CD14-positive monocyte (primary cell): ENCODE measurements at regions not wholly inside any gene's neighbourhood (a gene's known extent, or its start where the extent isn't known, plus 50 kb on each side); places are given as distances from the start of the nearest gene placed in this dataset.

Experiments used
- DNase-seq, 3 donors: peaks; one replicate each; pipeline ENCODE4 v3.0.0-alpha.2; 2011 to 2022
- H2AFZ ChIP-seq: 2 replicates; pipeline ENCODE4 v1.6.0; 2012; ENCODE audit warnings: mild to moderate bottlenecking, low read depth, low read length, inconsistent platforms; ENCODE audit not compliant: insufficient read depth, poor library complexity, severe bottlenecking
- H3K27ac ChIP-seq, 2 donors: 1 replicate in 1 of 2; 2 replicates in 1 of 2; pipeline ENCODE4 v1.5.1; 2012 to 2013; ENCODE audit warnings: low read length in 2 of 2, control low read depth in 1 of 2, inconsistent platforms in 1 of 2, low read depth in 1 of 2, mild to moderate bottlenecking in 1 of 2
- H3K27me3 ChIP-seq, 2 donors: one replicate each; pipeline versions ENCODE4 v1.6.0 to v1.6.1; 2011 to 2013; ENCODE audit warnings: low read length in 2 of 2; ENCODE audit not compliant: control insufficient read depth in 2 of 2, insufficient read depth in 2 of 2
- H3K36me3 ChIP-seq, 2 donors: replicated peaks in 1 of 2; 1 replicate in 1 of 2; 2 replicates in 1 of 2; pipeline versions ENCODE4 v1.5.1 to v1.6.1; 2012 to 2013; ENCODE audit warnings: low read length in 2 of 2, control low read depth in 1 of 2, inconsistent platforms in 1 of 2, mild to moderate bottlenecking in 1 of 2; ENCODE audit not compliant: insufficient read depth in 2 of 2, control insufficient read depth in 1 of 2
- H3K4me1 ChIP-seq, 2 donors: 1 replicate in 1 of 2; 2 replicates in 1 of 2; pipeline versions ENCODE4 v1.5.1 to v1.6.1; 2012 to 2013; ENCODE audit warnings: low read length in 2 of 2, control low read depth in 1 of 2, inconsistent platforms in 1 of 2, mild to moderate bottlenecking in 1 of 2, moderate library complexity in 1 of 2; ENCODE audit not compliant: insufficient read depth in 2 of 2, control insufficient read depth in 1 of 2
- H3K4me2 ChIP-seq: replicated peaks from 2 replicates; pipeline ENCODE3; 2012; ENCODE audit warnings: low read length, moderate library complexity, mild to moderate bottlenecking; ENCODE audit not compliant: poor library complexity, severe bottlenecking; ENCODE audit errors: extremely low read depth
- H3K4me3 ChIP-seq, 3 experiments: fragments of 200-600 bp in 1 of 3; sonication (generic) in 1 of 3; replicated peaks in 1 of 3; 1 replicate in 2 of 3; 2 replicates in 1 of 3; pipeline ENCODE4 v1.5.1; 2011 to 2013; ENCODE audit warnings: low read length in 3 of 3, mild to moderate bottlenecking in 3 of 3, control low read depth in 2 of 3, low read depth in 2 of 3, inconsistent platforms in 1 of 3, moderate library complexity in 1 of 3
- H3K79me2 ChIP-seq: 2 replicates; pipeline ENCODE4 v1.6.0; 2012; ENCODE audit warnings: mild to moderate bottlenecking, control low read depth, inconsistent platforms, low read length, moderate library complexity; ENCODE audit not compliant: insufficient read depth
- H3K9ac ChIP-seq: 2 replicates; pipeline ENCODE4 v1.6.0; 2017; ENCODE audit warnings: low read length, mild to moderate bottlenecking; ENCODE audit not compliant: insufficient read depth, poor library complexity, severe bottlenecking
- H3K9me3 ChIP-seq, 2 donors: replicated peaks in 1 of 2; 1 replicate in 1 of 2; 2 replicates in 1 of 2; pipeline versions ENCODE4 v1.5.1 to v1.6.1; 2012 to 2013; ENCODE audit warnings: low read length in 2 of 2, control low read depth in 1 of 2; ENCODE audit not compliant: control insufficient read depth in 1 of 2, insufficient read depth in 1 of 2
- H4K20me1 ChIP-seq: 2 replicates; pipeline ENCODE4 v1.6.0; 2012; ENCODE audit warnings: mild to moderate bottlenecking, low read length, control low read depth, moderate library complexity; ENCODE audit not compliant: insufficient read depth
- H3K27ac Mint-ChIP-seq, 7 donors: one replicate each; pipeline ENCODE4 v1.8.0; 2020; ENCODE audit warnings: mild to moderate bottlenecking in 7 of 7, mixed read lengths in 7 of 7, moderate library complexity in 6 of 7, inconsistent platforms in 2 of 7
- H3K27me3 Mint-ChIP-seq, 3 donors: one replicate each; pipeline ENCODE4 v1.8.0; 2021 to 2022; ENCODE audit warnings: low read depth in 3 of 3, mild to moderate bottlenecking in 3 of 3, mixed read lengths in 3 of 3, moderate library complexity in 3 of 3, inconsistent platforms in 1 of 3
- H3K36me3 Mint-ChIP-seq, 2 donors: one replicate each; pipeline ENCODE4 v1.8.0; 2020; ENCODE audit warnings: mixed read lengths in 2 of 2, inconsistent platforms in 1 of 2, mild to moderate bottlenecking in 1 of 2
- H3K4me1 Mint-ChIP-seq: one replicate; pipeline ENCODE4 v1.8.0; 2020; ENCODE audit warnings: mild to moderate bottlenecking, mixed read lengths
- H3K4me3 Mint-ChIP-seq, 2 donors: one replicate each; pipeline ENCODE4 v1.8.0; 2020; ENCODE audit warnings: mild to moderate bottlenecking in 2 of 2, mixed read lengths in 2 of 2, moderate library complexity in 1 of 2
- H3K9me3 Mint-ChIP-seq, 7 donors: one replicate each; pipeline ENCODE4 v1.8.0; 2020 to 2022; ENCODE audit warnings: mixed read lengths in 7 of 7, mild to moderate bottlenecking in 6 of 7, moderate library complexity in 6 of 7, inconsistent platforms in 2 of 7
- WGBS: methylation state at CpG from one replicate; pipeline ENCODE4 v1.1.5; 2013; ENCODE audit warnings: missing lambda C conversion rate; ENCODE audit not compliant: insufficient coverage; 5-methylcytosine and 5-hydroxymethylcytosine counted together
- intact Hi-C, 2 donors: fragments of 100-400 bp; cut with micrococcal nuclease; formaldehyde crosslinking; loops; one replicate each; pipeline versions ENCODE4 v1.15.0 to v1.15.1; 2023
- TF ChIP-seq, protein P1 (sequence below): fragments of 200-600 bp; IDR thresholded peaks from one replicate; pipeline ENCODE4 v1.8.0; 2022; ENCODE audit warnings: antibody characterized with exemption, mild to moderate bottlenecking

DNA sequence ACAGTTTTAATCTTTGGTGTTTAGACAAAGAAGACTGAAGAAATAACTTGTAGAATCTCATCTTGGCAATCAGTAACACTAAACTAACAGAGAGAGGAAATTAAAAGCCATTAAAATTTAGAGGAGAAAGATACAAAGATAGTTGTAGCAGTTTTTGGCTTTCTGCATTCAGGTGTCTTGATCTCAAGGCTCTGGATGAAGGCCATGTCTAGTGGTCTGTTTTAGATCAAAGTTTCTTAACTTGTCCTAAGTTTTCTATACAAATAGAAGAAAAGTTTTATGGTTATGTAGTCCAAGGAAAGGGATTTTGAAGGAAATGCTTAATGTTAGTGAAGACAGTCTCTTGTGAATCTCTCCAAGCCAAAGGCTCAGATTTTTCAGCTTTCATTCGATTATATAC is 222.9 kb downstream of the BCHE start:
- no peak overlapping the region for H3K4me2 ChIP-seq
- Mint-ChIP-seq H3K4me3 (no peak overlapping the region), H3K9me3 (peaks cover 0 to 2% (median 0%) of the 10 kb centered on the region in 7 donors), H3K27ac (no peak overlapping the region), H3K27me3 (no peaks in the 10 kb centered on the region), H3K4me1 (no peaks in the 10 kb centered on the region), H3K36me3 (no peaks in the 10 kb centered on the region)
- no peak overlapping the region for H3K27ac ChIP-seq
- no peak overlapping the region for H2AFZ ChIP-seq
- TF ChIP-seq, protein P1, sequence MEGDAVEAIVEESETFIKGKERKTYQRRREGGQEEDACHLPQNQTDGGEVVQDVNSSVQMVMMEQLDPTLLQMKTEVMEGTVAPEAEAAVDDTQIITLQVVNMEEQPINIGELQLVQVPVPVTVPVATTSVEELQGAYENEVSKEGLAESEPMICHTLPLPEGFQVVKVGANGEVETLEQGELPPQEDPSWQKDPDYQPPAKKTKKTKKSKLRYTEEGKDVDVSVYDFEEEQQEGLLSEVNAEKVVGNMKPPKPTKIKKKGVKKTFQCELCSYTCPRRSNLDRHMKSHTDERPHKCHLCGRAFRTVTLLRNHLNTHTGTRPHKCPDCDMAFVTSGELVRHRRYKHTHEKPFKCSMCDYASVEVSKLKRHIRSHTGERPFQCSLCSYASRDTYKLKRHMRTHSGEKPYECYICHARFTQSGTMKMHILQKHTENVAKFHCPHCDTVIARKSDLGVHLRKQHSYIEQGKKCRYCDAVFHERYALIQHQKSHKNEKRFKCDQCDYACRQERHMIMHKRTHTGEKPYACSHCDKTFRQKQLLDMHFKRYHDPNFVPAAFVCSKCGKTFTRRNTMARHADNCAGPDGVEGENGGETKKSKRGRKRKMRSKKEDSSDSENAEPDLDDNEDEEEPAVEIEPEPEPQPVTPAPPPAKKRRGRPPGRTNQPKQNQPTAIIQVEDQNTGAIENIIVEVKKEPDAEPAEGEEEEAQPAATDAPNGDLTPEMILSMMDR, result no peak
- H3K9ac ChIP-seq, result no peak overlapping the region
- intact Hi-C loops, result no loop called here
- H3K9me3 ChIP-seq, result no peaks in the 10 kb centered on the region
- H3K27me3 ChIP-seq, result no peaks in the 10 kb centered on the region
- no peak for DNase-seq
- no peaks in the 10 kb centered on the region for H4K20me1 ChIP-seq
- no peaks in the 10 kb centered on the region for H3K36me3 ChIP-seq
- no peaks in the 10 kb centered on the region for H3K79me2 ChIP-seq
- WGBS, result 100% methylated on average over 1 of the region's 1 CpG
- H3K4me1 ChIP-seq, result no peaks in the 10 kb centered on the region
- no peak overlapping the region for H3K4me3 ChIP-seq

DNA sequence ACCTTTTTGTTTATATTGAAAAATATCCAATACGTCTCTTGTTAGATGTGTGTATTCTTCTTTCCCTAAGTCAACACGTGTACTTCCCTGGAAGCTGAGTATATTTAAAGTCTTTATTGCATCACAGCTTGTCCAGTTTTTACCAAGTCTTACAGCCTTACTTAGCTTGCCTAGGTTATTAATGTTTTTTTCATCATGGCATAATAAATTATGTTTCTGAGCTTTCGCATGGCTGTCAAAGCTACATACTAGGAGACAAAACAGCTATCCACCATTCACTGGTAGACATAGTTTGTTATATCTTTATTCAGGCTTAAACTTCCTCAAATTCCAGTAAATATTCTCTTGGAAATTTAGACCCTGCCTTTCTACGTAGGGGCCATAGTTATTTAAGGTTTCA is 224.2 kb downstream of the BCHE start:
- no CpG with 5 or more reads among the region's 4 CpGs for WGBS

More for the DNA sequence above, 224.2 kb downstream of the BCHE start:
- no peaks in the 10 kb centered on the region for H3K36me3 ChIP-seq
- TF ChIP-seq, protein P1, result no peak
- no peak overlapping the region for H2AFZ ChIP-seq
- intact Hi-C loops, result no loop called here
- no peak overlapping the region for H3K9ac ChIP-seq
- Mint-ChIP-seq H3K4me3 (no peak overlapping the region), H3K27me3 (no peaks in the 10 kb centered on the region), H3K4me1 (no peaks in the 10 kb centered on the region), H3K36me3 (no peaks in the 10 kb centered on the region), H3K27ac (no peak overlapping the region), H3K9me3 (peaks cover 0 to 2% (median under 1%) of the 10 kb centered on the region in 7 donors)
- no peak for DNase-seq
- H3K27ac ChIP-seq, result no peak overlapping the region
- H4K20me1 ChIP-seq, result no peaks in the 10 kb centered on the region
- no peaks in the 10 kb centered on the region for H3K4me1 ChIP-seq
- no peak overlapping the region for H3K4me3 ChIP-seq
- H3K79me2 ChIP-seq, result no peaks in the 10 kb centered on the region
- H3K4me2 ChIP-seq, result no peak overlapping the region
- H3K9me3 ChIP-seq, result no peaks in the 10 kb centered on the region
- H3K27me3 ChIP-seq, result no peaks in the 10 kb centered on the region
